ENCODE measurements at regions not wholly inside any gene's neighbourhood (a gene's known extent, or its start where the extent isn't known, plus 50 kb on each side); places are given as distances from the start of the nearest gene placed in this dataset.

DNA sequence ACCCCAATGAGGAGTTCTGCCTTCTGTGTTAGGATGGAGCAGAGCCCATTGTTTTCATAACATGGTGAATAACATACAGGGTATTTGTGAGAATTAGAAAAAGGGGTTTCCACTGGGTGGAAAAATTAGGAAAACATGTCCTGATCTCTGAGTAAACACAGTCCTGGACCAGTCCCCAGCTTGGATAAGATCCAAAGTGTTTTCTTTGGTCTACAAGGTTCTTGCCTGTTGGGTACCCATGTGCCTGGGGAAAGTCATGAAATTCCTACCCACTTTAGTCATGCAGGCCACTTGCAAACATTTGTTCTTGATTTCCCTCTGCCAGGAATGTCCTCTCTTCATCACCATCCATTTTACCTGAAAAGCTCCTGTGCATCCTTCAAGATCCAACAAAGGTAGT lies 164.8 kb upstream of the DYNLRB2 start:
- no peak for DNase-seq
- Histone ChIP-seq H3K36me3 (replicated peaks in 1 of 2; ENCODE audit: control extremely low read depth in 1 of 2, control insufficient read depth in 1 of 2, extremely low read depth in 1 of 2, insufficient read depth in 2 of 2, low read length in 1 of 2) (no peaks in the 10 kb centered on the region), H3K79me2 (ENCODE audit: control insufficient read depth, insufficient read depth, low read length) (no peaks in the 10 kb centered on the region), H2AFZ (ENCODE audit: insufficient read depth, low read depth, low read length, poor library complexity, severe bottlenecking) (no peak overlapping the region), H3K4me3 (ENCODE audit: control extremely low read depth in 1 of 5, extremely low read depth in 1 of 5, insufficient read depth in 1 of 5, low read depth in 2 of 5, low read length in 4 of 5) (no peak overlapping the region), H3K9me3 (ENCODE audit: control extremely low read depth in 1 of 3, control insufficient read depth in 2 of 3, insufficient read depth in 1 of 3, low read length in 2 of 3) (peaks cover 0 to 2% (median 0%) of the 10 kb centered on the region in 3 donors), H3K9ac (ENCODE audit: low read length) (no peak overlapping the region), H3K4me1 (ENCODE audit: control insufficient read depth in 2 of 2, insufficient read depth in 2 of 2, low read length in 2 of 2) (no peaks in the 10 kb centered on the region), H4K20me1 (ENCODE audit: control insufficient read depth, insufficient read depth, low read length, poor library complexity, severe bottlenecking) (no peaks in the 10 kb centered on the region), H3K27ac (ENCODE audit: low read length in 2 of 2) (no peak overlapping the region), H3K27me3 (replicated peaks in 1 of 4; ENCODE audit: control extremely low read depth in 1 of 4, control insufficient read depth in 3 of 4, insufficient read depth in 4 of 4, low read length in 3 of 4) (no peaks in the 10 kb centered on the region), H3K4me2 (replicated peaks; ENCODE audit: low read depth, low read length, poor library complexity, severe bottlenecking) (no peak overlapping the region)
- Mint-ChIP-seq H3K4me3 (no peak overlapping the region), H3K27ac (no peak overlapping the region), H3K9me3 (ENCODE audit: insufficient read depth) (peaks cover 7% of the 10 kb centered on the region), H3K4me1 (no peaks in the 10 kb centered on the region), H3K27me3 (peaks cover 6% of the 10 kb centered on the region)
- TF ChIP-seq, protein P1, sequence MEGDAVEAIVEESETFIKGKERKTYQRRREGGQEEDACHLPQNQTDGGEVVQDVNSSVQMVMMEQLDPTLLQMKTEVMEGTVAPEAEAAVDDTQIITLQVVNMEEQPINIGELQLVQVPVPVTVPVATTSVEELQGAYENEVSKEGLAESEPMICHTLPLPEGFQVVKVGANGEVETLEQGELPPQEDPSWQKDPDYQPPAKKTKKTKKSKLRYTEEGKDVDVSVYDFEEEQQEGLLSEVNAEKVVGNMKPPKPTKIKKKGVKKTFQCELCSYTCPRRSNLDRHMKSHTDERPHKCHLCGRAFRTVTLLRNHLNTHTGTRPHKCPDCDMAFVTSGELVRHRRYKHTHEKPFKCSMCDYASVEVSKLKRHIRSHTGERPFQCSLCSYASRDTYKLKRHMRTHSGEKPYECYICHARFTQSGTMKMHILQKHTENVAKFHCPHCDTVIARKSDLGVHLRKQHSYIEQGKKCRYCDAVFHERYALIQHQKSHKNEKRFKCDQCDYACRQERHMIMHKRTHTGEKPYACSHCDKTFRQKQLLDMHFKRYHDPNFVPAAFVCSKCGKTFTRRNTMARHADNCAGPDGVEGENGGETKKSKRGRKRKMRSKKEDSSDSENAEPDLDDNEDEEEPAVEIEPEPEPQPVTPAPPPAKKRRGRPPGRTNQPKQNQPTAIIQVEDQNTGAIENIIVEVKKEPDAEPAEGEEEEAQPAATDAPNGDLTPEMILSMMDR (IDR thresholded peaks at IDR 0.05): no peak
- TF ChIP-seq EZH2 (IDR thresholded peaks at IDR 0.05; ENCODE audit: borderline replicate concordance, insufficient read depth, low read depth, low read length, poor library complexity, severe bottlenecking): no peak
- no peak for ATAC-seq (ENCODE audit: low read depth)
- ChIA-PET CTCF (no interaction called here), POLR2A (no interaction called here)
- intact Hi-C loops (cut with micrococcal nuclease): no loop called here

DNA sequence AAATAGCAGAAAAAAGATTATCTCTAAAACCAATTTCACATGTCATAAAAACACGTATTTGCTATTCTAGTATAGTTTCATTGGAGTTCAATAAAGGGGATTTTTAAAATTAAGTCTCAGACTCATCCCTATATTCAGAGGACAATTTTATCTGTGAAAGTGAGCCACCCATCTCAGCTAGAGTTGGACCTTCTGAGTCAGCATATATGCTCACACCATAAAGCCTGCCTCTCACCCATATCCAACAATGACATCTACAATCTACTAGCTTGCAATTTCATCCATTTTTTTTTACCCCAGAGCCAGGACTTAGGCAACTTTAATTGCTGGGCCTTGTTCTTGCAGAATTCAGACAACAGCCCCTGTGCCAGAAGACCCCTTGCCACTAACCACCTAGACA lies 165.3 kb upstream of the DYNLRB2 start:
- no peak overlapping the region for H2AFZ ChIP-seq (ENCODE audit: insufficient read depth, low read depth, low read length, poor library complexity, severe bottlenecking)
- Mint-ChIP-seq H3K4me1 (no peaks in the 10 kb centered on the region), H3K27me3 (peaks cover 6% of the 10 kb centered on the region), H3K4me3 (no peak overlapping the region), H3K27ac (no peak overlapping the region), H3K9me3 (ENCODE audit: insufficient read depth) (peaks cover 7% of the 10 kb centered on the region)
- H3K4me3 ChIP-seq (ENCODE audit: control extremely low read depth in 1 of 5, extremely low read depth in 1 of 5, insufficient read depth in 1 of 5, low read depth in 2 of 5, low read length in 4 of 5): no peak overlapping the region
- DNase-seq (no peak), ATAC-seq (ENCODE audit: low read depth) (no peak)
- WGBS (ENCODE audit: insufficient coverage): no CpG with 5 or more reads among the region's 1 CpG
- intact Hi-C loops (cut with micrococcal nuclease): no loop called here
- no peak overlapping the region for H3K4me2 ChIP-seq (replicated peaks; ENCODE audit: low read depth, low read length, poor library complexity, severe bottlenecking)
- H3K9ac ChIP-seq (ENCODE audit: low read length): no peak overlapping the region
- H3K9me3 ChIP-seq (ENCODE audit: control extremely low read depth in 1 of 3, control insufficient read depth in 2 of 3, insufficient read depth in 1 of 3, low read length in 2 of 3): peaks cover 0 to 2% (median 0%) of the 10 kb centered on the region in 3 donors
- POLR2A ChIA-PET: no interaction called here
- no peaks in the 10 kb centered on the region for H3K4me1 ChIP-seq (ENCODE audit: control insufficient read depth in 2 of 2, insufficient read depth in 2 of 2, low read length in 2 of 2)
- no peaks in the 10 kb centered on the region for H3K79me2 ChIP-seq (ENCODE audit: control insufficient read depth, insufficient read depth, low read length)
- CTCF ChIA-PET: no interaction called here
- H3K27me3 ChIP-seq (replicated peaks in 1 of 4; ENCODE audit: control extremely low read depth in 1 of 4, control insufficient read depth in 3 of 4, insufficient read depth in 4 of 4, low read length in 3 of 4): no peaks in the 10 kb centered on the region
- H3K36me3 ChIP-seq (replicated peaks in 1 of 2; ENCODE audit: control extremely low read depth in 1 of 2, control insufficient read depth in 1 of 2, extremely low read depth in 1 of 2, insufficient read depth in 2 of 2, low read length in 1 of 2): no peaks in the 10 kb centered on the region
- H3K27ac ChIP-seq (ENCODE audit: low read length in 2 of 2): no peak overlapping the region
- TF ChIP-seq, protein P1 (IDR thresholded peaks at IDR 0.05): no peak
- no peak for TF ChIP-seq EZH2 (IDR thresholded peaks at IDR 0.05; ENCODE audit: borderline replicate concordance, insufficient read depth, low read depth, low read length, poor library complexity, severe bottlenecking)
- no peaks in the 10 kb centered on the region for H4K20me1 ChIP-seq (ENCODE audit: control insufficient read depth, insufficient read depth, low read length, poor library complexity, severe bottlenecking)
